ENCODE measurements at regions not wholly inside any gene's neighbourhood (a gene's known extent, or its start where the extent isn't known, plus 50 kb on each side); places are given as distances from the start of the nearest gene placed in this dataset.
"Not testable (repeated sequence)": the region's sequence is repeated elsewhere in the genome, so short reads cannot be mapped to it uniquely, and the experiment has no call there.

GRCh38 chr10:55169493-55169892, 368.5 kb upstream of the PCDH15 start:
- 94 to 95% methylated on average over 1 of the region's 1 CpG for WGBS, 2 donors
- H3K27me3 ChIP-seq: no peaks in the 10 kb centered on the region
- TF ChIP-seq CTCF (IDR thresholded peaks at IDR 0.05) (no peak), POLR2A (IDR thresholded peaks at IDR 0.05) (no peak), EP300 (IDR thresholded peaks at IDR 0.05) (no peak)
- H3K4me1 ChIP-seq: no peaks in the 10 kb centered on the region
- H3K36me3 ChIP-seq: no peaks in the 10 kb centered on the region
- H3K4me3 ChIP-seq: no peak overlapping the region
- no peak overlapping the region for H3K27ac ChIP-seq
- no peaks in the 10 kb centered on the region for H3K9me3 ChIP-seq
- no peak for DNase-seq (ENCODE audit: low spot score in 2 of 2)

GRCh38 chr10:55168343-55168742, 367.3 kb upstream of the PCDH15 start:
- no peaks in the 10 kb centered on the region for H3K36me3 ChIP-seq
- H3K4me1 ChIP-seq: no peaks in the 10 kb centered on the region
- no peaks in the 10 kb centered on the region for H3K9me3 ChIP-seq
- no peaks in the 10 kb centered on the region for H3K27me3 ChIP-seq
- TF ChIP-seq CTCF (IDR thresholded peaks at IDR 0.05) (no peak), POLR2A (IDR thresholded peaks at IDR 0.05) (no peak), EP300 (IDR thresholded peaks at IDR 0.05) (no peak)
- H3K27ac ChIP-seq: no peak overlapping the region
- WGBS, 2 donors: 14 to 16% methylated on average over 1 of the region's 1 CpG
- no peak overlapping the region for H3K4me3 ChIP-seq
- DNase-seq (ENCODE audit: low spot score in 2 of 2): no peak

GRCh38 chr10:55163388-55163979, 362.5 kb upstream of the PCDH15 start:
- WGBS, 2 donors: 74 to 82% methylated on average over 6 of the region's 6 CpGs
- no peaks in the 10 kb centered on the region for H3K9me3 ChIP-seq

GRCh38 chr10:55162321-55162720, 361.3 kb upstream of the PCDH15 start:
- not testable (repeated sequence) for H3K36me3 ChIP-seq; H3K4me1 ChIP-seq; DNase-seq (ENCODE audit: low spot score in 2 of 2); H3K27me3 ChIP-seq; H3K27ac ChIP-seq; H3K4me3 ChIP-seq; H3K9me3 ChIP-seq
- WGBS, 2 donors: 72 to 81% methylated on average over 2 of the region's 2 CpGs

More at GRCh38 chr10:55163388-55163979, 362.5 kb upstream of the PCDH15 start:
- no peak for TF ChIP-seq POLR2A (IDR thresholded peaks at IDR 0.05)
- TF ChIP-seq EP300 (IDR thresholded peaks at IDR 0.05): no peak
- TF ChIP-seq CTCF (IDR thresholded peaks at IDR 0.05): no peak
- H3K4me1 ChIP-seq: no peaks in the 10 kb centered on the region
- no peaks in the 10 kb centered on the region for H3K36me3 ChIP-seq
- DNase-seq (ENCODE audit: low spot score in 2 of 2): no peak
- H3K27me3 ChIP-seq: no peaks in the 10 kb centered on the region
- H3K27ac ChIP-seq: no peak overlapping the region
- H3K4me3 ChIP-seq: no peak overlapping the region

- DNase-seq (ENCODE audit: low spot score in 2 of 2): no peak
- no peaks in the 10 kb centered on the region for H3K4me1 ChIP-seq
- WGBS, 2 donors: 68 to 80% methylated on average over 5 of the region's 5 CpGs
- H3K9me3 ChIP-seq: no peaks in the 10 kb centered on the region
- TF ChIP-seq POLR2A (IDR thresholded peaks at IDR 0.05) (no peak), CTCF (IDR thresholded peaks at IDR 0.05) (no peak), EP300 (IDR thresholded peaks at IDR 0.05) (no peak)
- H3K36me3 ChIP-seq: no peaks in the 10 kb centered on the region
- no peak overlapping the region for H3K4me3 ChIP-seq
- H3K27ac ChIP-seq: no peak overlapping the region
- H3K27me3 ChIP-seq: no peaks in the 10 kb centered on the region
These were observed 359.7 kb upstream of the PCDH15 start for GRCh38 chr10:55160655-55161283.

Measured in tibial nerve (tissue), 4 donors.